ENCODE measurements at regions not wholly inside any gene's neighbourhood (a gene's known extent, or its start where the extent isn't known, plus 50 kb on each side); places are given as distances from the start of the nearest gene placed in this dataset.

- no peaks in the 10 kb centered on the region for H3K9me3 ChIP-seq
- H3K27ac ChIP-seq = peak overlapping the region in 1 of 3 donors; percentile 42
- no peak overlapping the region for H3K4me3 ChIP-seq (replicated peaks in 1 of 3)
- DNase-seq = peak; percentile 57 to 64
- no peaks in the 10 kb centered on the region for H3K27me3 ChIP-seq
- peaks cover 3 to 26% of the 10 kb centered on the region in 2 donors for H3K4me1 ChIP-seq
- intact Hi-C loops (cut with DNase I) = loop anchor here (5.0 to 10.0 kb wide), 3 partner anchors 75 to 188 kb away; no protein-coding TSS in a partner anchor
- no peaks in the 10 kb centered on the region for H3K36me3 ChIP-seq
- WGBS, 2 donors = 64 to 69% methylated on average over 20 of the region's 21 CpGs
- no peak for TF ChIP-seq CTCF (IDR thresholded peaks at IDR 0.05)
- no peak for TF ChIP-seq POLR2A (IDR thresholded peaks at IDR 0.05)
Observed at GRCh38 chr16:85419503-85420408, 193.4 kb upstream of the GSE1 start.

GRCh38 chr16:85420501-85421337 lies 192.4 kb upstream of the GSE1 start:
- 41 to 64% methylated on average over 20 to 22 of the region's 42 CpGs for WGBS, 2 donors
- DNase-seq = peak; percentile 38 to 43
- TF ChIP-seq CTCF (IDR thresholded peaks at IDR 0.05) = peak; percentile 69 to 99 (median 98)
- TF ChIP-seq POLR2A (IDR thresholded peaks at IDR 0.05) = no peak

GRCh38 chr16:85421338-85422195 lies 191.6 kb upstream of the GSE1 start:
- no peaks in the 10 kb centered on the region for H3K36me3 ChIP-seq
- TF ChIP-seq CTCF (IDR thresholded peaks at IDR 0.05) (no peak), POLR2A (IDR thresholded peaks at IDR 0.05) (no peak)
- 83 to 91% methylated on average over 19 to 22 of the region's 24 CpGs for WGBS, 2 donors
- no peaks in the 10 kb centered on the region for H3K27me3 ChIP-seq
- no peaks in the 10 kb centered on the region for H3K9me3 ChIP-seq
- H3K27ac ChIP-seq = no peak overlapping the region
- no peak overlapping the region for H3K4me3 ChIP-seq (replicated peaks in 1 of 3)
- H3K4me1 ChIP-seq = peaks cover 3 to 26% of the 10 kb centered on the region in 2 donors
- intact Hi-C loops (cut with DNase I) = loop anchor here (5.0 to 10.0 kb wide), 3 partner anchors 73 to 186 kb away; no protein-coding TSS in a partner anchor
- peak in 1 of 2 donors; percentile 0 for DNase-seq

More at GRCh38 chr16:85420501-85421337, 192.4 kb upstream of the GSE1 start:
- Histone ChIP-seq H3K9me3 (no peaks in the 10 kb centered on the region), H3K36me3 (no peaks in the 10 kb centered on the region), H3K4me3 (replicated peaks in 1 of 3) (no peak overlapping the region), H3K4me1 (peaks cover 3 to 26% of the 10 kb centered on the region in 2 donors), H3K27me3 (no peaks in the 10 kb centered on the region), H3K27ac (peak overlapping the region in 1 of 3 donors; percentile 42)
- intact Hi-C loops (cut with DNase I) = loop anchor here (5.0 to 10.0 kb wide), 3 partner anchors 74 to 187 kb away; no protein-coding TSS in a partner anchor

- intact Hi-C loops (cut with DNase I) = loop anchor here (5.0 to 10.0 kb wide), 3 partner anchors 73 to 185 kb away; no protein-coding TSS in a partner anchor
- WGBS, 2 donors = 72 to 74% methylated on average over 16 of the region's 16 CpGs
- H3K9me3 ChIP-seq = no peaks in the 10 kb centered on the region
- DNase-seq = peak in 1 of 2 donors; percentile 0
- TF ChIP-seq POLR2A (IDR thresholded peaks at IDR 0.05) (no peak), CTCF (IDR thresholded peaks at IDR 0.05) (no peak)
- H3K36me3 ChIP-seq = no peaks in the 10 kb centered on the region
- no peaks in the 10 kb centered on the region for H3K27me3 ChIP-seq
- no peak overlapping the region for H3K27ac ChIP-seq
- no peak overlapping the region for H3K4me3 ChIP-seq (replicated peaks in 1 of 3)
- H3K4me1 ChIP-seq = peaks cover 3 to 26% of the 10 kb centered on the region in 2 donors
Observed at GRCh38 chr16:85422196-85422631, 190.9 kb upstream of the GSE1 start.

Data from thyroid gland (tissue), 4 donors.